NCI-H1048 (cell line): ENCODE measurements at regions not wholly inside any gene's neighbourhood (a gene's known extent, or its start where the extent isn't known, plus 50 kb on each side); places are given as distances from the start of the nearest gene placed in this dataset.
"Not testable (repeated sequence)": the region's sequence is repeated elsewhere in the genome, so short reads cannot be mapped to it uniquely, and the experiment has no call there.

ENCODE experiments used
- DNase-seq: peaks from one replicate; lab custom pipeline; 2025; lab: John Stamatoyannopoulos, UW

- DNase-seq = no peak
Observed at GRCh38 chr5:124895236-124895635, 148.8 kb upstream of the ZNF608 start.

GRCh38 chr5:124901081-124901480 lies 154.6 kb upstream of the ZNF608 start:
- DNase-seq = no peak

GRCh38 chr5:124902097-124902821 lies 155.8 kb upstream of the ZNF608 start:
- no peak for DNase-seq

DNA sequence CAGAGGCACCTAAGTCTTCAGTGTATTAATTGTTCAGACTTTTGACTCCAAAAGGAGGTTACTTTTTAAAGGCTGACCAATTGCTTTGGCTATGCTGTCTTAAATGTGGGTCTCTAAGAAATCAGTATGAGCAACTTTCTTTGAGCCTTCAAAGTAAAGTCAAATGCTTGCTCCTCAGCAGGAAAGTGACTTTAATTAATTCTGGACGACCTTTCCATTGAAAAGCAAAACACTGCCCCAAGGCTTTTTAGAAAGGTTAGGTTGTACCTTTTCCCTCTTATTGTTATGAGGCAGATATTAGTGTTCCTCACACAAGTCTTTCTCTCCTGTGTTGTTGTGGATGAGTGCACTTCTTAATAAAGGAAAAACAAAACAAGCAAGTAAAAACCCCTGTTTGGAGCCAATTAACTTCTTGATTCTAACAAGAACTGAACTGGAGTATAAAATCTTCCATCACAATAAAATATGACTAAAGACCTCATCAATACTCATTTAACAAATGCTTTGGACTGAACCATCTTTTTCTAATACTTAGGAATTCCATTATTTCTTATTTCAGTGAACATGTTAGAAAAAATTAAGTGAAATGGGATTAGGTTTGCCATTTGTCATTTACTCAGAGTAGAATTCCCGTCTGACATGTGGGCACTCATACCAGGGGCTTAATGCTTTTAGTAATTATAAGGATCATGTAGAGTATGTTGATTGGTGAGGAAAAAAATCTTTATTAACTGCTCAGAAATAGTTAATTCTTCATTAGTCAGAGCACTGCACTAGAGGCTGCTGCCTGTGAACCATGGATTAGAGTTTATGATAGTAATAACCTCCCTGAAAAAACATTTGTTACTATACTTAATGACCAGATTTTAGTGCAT lies 159.1 kb upstream of the ZNF608 start:
- DNase-seq = no peak

- DNase-seq = no peak
Observed at GRCh38 chr5:124906339-124907097, 160.1 kb upstream of the ZNF608 start.

GRCh38 chr5:124907098-124907644 lies 160.7 kb upstream of the ZNF608 start:
- no peak for DNase-seq

- no peak for DNase-seq
Observed at GRCh38 chr5:124908581-124909451, 162.4 kb upstream of the ZNF608 start.

DNA sequence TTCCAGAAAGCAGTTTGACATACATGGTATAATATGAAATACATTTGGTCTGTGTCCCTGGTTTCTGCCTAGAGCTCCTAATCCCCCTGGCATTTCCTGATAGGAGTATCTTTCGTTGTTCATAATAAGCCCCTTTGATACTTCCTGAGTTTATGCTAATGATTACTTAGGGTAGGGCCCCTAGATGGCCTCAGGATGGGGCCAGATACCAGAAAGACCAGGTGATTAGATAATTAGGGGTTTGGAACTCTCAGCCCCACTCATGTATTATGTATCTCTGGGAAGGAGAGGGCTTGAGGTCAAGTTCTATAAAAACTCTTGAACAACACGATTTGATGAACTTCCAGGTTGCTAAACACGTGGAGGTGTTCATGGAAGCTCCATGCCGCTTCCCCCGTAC lies 163.3 kb upstream of the ZNF608 start:
- no peak for DNase-seq

DNA sequence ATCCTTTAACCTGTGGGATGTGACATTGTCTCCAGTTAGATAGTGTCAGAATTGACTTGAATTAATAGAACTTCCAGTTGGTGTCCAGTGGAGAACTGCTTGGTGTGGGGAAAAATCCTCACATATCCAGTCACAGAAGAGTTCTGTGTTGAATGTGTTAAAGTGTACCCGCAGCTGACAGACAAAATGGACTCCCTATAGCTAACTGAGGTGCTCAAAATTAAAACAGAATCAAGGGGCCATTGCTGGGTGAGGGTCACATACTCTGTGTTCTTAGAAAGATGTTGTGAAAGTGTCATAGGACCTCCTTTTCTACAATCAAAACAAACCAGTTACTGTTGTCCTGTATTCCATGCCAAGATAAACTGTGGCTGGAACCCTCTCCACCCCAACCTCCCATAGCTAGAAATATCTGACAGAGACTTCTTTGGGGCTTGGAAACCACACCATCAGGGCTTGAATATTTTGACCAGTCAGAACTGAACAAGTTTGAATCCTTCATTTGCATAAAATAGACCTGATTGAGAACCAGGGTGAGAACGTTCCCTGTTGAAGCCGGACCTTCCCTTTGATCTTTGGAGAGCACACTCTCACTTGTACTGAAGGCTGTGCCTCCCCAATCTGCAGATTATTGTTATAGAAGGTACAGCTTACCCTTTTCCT lies 164.0 kb upstream of the ZNF608 start:
- no peak for DNase-seq

- no peak for DNase-seq
Observed at GRCh38 chr5:124912638-124913328, 166.3 kb upstream of the ZNF608 start.

- no peak for DNase-seq
Observed at GRCh38 chr5:124913329-124913653, 166.9 kb upstream of the ZNF608 start.

DNA sequence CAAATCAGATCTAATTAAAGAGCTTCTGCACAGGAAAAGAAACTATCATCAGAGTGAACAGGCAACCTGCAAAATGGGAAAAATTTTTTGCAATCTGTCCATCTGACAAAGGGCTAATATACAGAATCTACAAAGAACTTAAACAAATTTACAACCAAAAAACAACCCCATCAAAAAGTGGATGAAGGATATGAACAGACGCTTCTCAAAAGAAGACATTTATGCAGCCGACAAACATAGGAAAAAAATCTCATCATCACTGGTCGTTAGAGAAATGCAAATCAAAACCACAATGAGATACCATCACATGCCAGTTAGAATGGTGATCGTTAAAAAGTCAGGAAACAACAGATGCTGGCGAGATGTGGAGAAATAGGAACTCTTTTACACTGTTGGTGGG lies 169.9 kb upstream of the ZNF608 start:
- DNase-seq = not testable (repeated sequence)

DNA sequence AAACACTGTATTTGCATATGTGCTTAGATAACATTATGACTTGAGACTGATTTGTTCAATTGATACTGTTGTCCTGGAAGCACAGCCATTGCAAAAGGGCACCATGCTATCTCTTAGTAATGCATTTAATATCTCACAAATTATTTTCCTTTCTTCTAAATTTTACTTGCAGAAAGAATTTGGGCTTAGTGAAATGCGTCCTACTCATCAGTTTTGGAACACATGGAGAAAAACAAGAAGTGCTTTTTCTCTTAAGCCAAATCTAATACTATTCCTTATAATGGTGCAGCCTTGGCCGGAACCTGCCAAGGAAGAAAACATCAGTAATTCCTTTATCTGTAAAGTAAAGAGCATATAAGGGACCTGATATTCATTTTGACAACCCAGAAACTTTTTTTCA lies 172.2 kb upstream of the ZNF608 start:
- DNase-seq = no peak

GRCh38 chr5:124919076-124919475 lies 172.6 kb upstream of the ZNF608 start:
- no peak for DNase-seq

DNA sequence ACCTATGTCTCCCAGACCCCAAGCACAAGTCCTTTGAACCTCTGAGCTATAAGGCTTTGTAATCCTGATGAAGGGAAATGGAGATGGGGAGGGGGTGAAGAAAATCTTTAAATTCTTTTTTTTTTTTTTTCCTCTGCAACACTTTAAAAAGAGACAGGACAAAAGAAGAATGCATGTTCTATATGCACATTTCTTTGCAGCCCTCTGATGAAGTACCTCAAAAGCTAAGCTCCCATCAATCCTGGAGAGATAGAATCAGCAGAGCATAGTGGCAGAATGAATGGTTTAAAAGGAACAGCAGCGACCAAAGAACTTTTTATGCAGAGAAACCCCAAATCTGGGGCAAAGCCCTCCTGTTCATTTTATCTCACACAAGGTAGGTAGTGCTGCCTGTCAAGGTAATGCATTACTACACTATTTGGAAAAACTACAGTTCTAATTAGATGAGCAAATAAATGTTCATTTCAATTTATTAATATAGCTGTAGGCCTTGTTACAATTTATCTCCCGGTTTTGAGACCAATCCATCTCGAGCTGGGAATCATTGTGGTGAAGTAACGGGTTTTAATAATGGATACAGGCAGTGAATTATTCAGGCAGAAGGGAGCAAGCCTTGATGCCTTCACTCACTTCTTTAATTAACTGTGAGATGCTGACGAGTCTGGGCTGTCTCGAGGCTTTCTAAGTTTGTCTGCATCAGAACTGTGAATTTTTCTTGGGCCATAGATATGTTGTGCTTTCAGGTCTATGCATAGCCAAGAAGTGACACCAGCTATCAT lies 173.5 kb upstream of the ZNF608 start:
- DNase-seq = no peak

DNA sequence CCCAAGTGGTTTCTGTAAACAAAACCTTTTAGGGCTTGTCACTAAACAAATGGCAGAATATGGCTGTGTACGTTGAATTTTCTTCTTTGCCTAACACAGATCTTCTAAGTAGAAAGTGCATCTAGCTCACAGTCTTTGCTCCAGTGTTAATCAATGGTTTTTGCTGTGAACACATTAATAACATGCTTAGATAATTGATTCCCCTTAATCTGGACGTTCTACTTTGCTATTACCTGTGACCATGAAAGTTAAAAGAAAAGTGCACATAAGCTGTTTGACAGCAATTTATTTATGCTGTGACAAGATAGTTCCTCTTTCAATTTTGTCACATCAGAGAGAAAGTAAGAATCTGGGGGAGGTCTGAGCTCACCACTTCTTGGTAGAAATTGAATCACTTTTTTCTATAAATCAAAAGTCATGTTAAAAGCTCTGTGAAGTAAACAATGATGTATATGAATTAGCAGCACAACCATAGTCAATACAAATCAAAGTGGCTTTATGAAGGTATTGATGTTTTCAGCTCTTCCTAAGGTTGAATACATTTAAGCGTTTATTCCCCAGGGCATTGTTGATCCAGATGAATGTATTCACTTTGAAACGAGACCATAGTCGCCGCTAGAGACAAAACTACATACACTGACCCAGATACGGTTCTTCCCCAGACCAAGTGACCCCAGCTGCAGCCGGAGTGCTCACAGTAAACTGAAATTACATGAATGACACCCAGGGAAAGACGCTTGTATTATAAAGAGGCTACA lies 174.6 kb upstream of the ZNF608 start:
- DNase-seq = no peak

DNA sequence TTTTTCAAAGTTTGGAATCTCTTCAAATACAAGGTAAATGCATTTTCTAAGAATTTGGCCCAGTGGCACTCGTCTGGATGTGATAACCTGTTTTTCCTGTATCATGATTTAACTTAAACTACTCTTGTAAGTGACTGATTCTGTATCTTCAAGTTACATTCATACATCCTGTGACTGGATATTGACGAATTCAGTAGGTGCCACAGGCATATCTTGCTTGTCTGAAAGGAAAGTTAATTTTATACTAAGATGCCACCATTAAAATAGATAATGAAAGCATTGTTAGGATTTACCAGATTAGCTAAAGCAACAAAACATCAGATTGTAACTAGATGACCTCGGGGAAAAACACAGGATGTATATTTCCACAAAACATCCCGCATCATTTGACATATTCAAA lies 175.3 kb upstream of the ZNF608 start:
- DNase-seq = no peak

DNA sequence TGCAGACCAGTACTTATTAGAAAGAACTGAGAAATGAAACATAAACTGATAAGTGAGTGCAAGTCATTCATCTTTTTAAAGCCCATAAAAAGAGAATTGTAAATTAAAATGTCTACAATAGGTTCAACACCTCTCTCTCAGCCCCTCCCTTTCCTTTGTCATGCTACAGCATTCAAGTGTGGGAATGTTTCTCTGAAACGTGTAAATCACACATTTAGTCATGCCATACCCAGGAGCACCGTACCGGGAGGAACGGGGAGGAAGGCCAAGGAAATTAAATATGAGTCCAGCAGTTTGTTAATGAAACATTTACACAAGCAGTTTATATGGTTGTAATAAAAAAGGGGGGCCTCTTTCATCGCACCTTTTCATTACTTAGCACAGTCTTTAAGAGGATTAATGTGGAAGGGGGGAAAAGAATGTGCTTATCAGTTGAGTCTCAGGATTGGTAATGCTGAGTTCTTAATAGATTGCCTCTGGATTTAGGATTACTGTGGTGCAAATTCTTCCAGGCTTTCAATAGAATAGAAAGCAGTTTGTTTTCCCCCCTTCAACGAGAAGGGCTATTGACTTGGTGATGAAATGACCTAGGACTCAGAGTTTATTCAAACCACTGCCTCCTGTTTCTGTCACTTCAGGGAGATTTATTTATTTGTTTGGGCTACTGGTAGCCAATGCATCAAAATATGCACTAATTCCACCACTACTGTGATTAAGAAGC lies 176.0 kb upstream of the ZNF608 start:
- DNase-seq = no peak
